Liver (tissue), 7 donors: ENCODE measurements at regions not wholly inside any gene's neighbourhood (a gene's known extent, or its start where the extent isn't known, plus 50 kb on each side); places are given as distances from the start of the nearest gene placed in this dataset.
A peak's percentile ranks its signal among the peaks of the same experiment; 100 is the strongest.

Experiments
- DNase-seq: peaks from one replicate; pipeline ENCODE4 v3.0.0-alpha.2; 2017; ENCODE audit warnings: low spot score
- H3K27ac ChIP-seq, 2 donors: one replicate each; pipeline ENCODE4 v1.7.0; 2013; ENCODE audit warnings: inconsistent platforms in 2 of 2, low read length in 2 of 2, control low read depth in 1 of 2, low read depth in 1 of 2, mild to moderate bottlenecking in 1 of 2
- H3K27me3 ChIP-seq, 4 donors: one replicate each; pipeline versions ENCODE4 v1.6.1 to v1.7.0; 2013; ENCODE audit warnings: low read length in 3 of 4, inconsistent platforms in 1 of 4, mild to moderate bottlenecking in 1 of 4, moderate library complexity in 1 of 4; ENCODE audit not compliant: control insufficient read depth in 4 of 4, insufficient read depth in 4 of 4
- H3K36me3 ChIP-seq, 4 donors: one replicate each; pipeline versions ENCODE4 v1.6.1 to v1.7.0; 2013; ENCODE audit warnings: low read length in 3 of 4, mild to moderate bottlenecking in 3 of 4, low read depth in 1 of 4, moderate library complexity in 1 of 4; ENCODE audit not compliant: control insufficient read depth in 4 of 4, insufficient read depth in 3 of 4
- H3K4me1 ChIP-seq, 4 donors: one replicate each; pipeline versions ENCODE4 v1.6.1 to v1.7.0; 2013; ENCODE audit warnings: low read length in 3 of 4, mild to moderate bottlenecking in 3 of 4, moderate library complexity in 1 of 4; ENCODE audit not compliant: control insufficient read depth in 4 of 4, insufficient read depth in 4 of 4
- H3K4me3 ChIP-seq, 3 donors: one replicate each; pipeline versions ENCODE4 v1.6.1 to v1.7.0; 2013; ENCODE audit warnings: low read length in 3 of 3, control low read depth in 1 of 3, low read depth in 1 of 3, mild to moderate bottlenecking in 1 of 3
- H3K9ac ChIP-seq, 2 donors: one replicate each; pipeline ENCODE4 v1.7.0; 2013; ENCODE audit warnings: low read length in 2 of 2, mild to moderate bottlenecking in 2 of 2, moderate library complexity in 2 of 2, control low read depth in 1 of 2, low read depth in 1 of 2
- H3K9me3 ChIP-seq, 4 donors: one replicate each; pipeline versions ENCODE4 v1.6.1 to v1.7.0; 2013; ENCODE audit warnings: low read length in 3 of 4; ENCODE audit not compliant: control insufficient read depth in 4 of 4
- ATF3 ChIP-seq: IDR thresholded peaks from 2 replicates; pipeline ENCODE4 v1.6.1; 2016; ENCODE audit warnings: antibody characterized with exemption
- FOXA1 ChIP-seq: IDR thresholded peaks from 2 replicates; pipeline ENCODE4 v1.6.1; 2016; ENCODE audit warnings: antibody characterized with exemption
- GABPA ChIP-seq, 2 donors: IDR thresholded peaks in 1 of 2; conservative IDR thresholded peaks in 1 of 2; 2 replicates each; pipeline ENCODE4 v1.6.1; 2016; ENCODE audit warnings: antibody characterized with exemption in 2 of 2, mild to moderate bottlenecking in 1 of 2, moderate library complexity in 1 of 2
- HNF4A ChIP-seq, 2 donors: conservative IDR thresholded peaks; 2 replicates each; pipeline ENCODE4 v1.6.1; 2016; ENCODE audit warnings: antibody characterized with exemption in 2 of 2, mild to moderate bottlenecking in 2 of 2
- HNF4G ChIP-seq: IDR thresholded peaks from 2 replicates; pipeline ENCODE4 v1.6.1; 2016; ENCODE audit warnings: antibody characterized with exemption
- JUND ChIP-seq, 2 donors: IDR thresholded peaks; 2 replicates each; pipeline ENCODE4 v1.6.1; 2016; ENCODE audit warnings: antibody characterized with exemption in 2 of 2
- REST ChIP-seq: IDR thresholded peaks from 2 replicates; pipeline ENCODE4 v1.6.1; 2016; ENCODE audit warnings: antibody characterized with exemption, mild to moderate bottlenecking
- RXRA ChIP-seq, 2 donors: IDR thresholded peaks; 2 replicates each; pipeline ENCODE4 v1.6.1; 2017 to 2018; ENCODE audit warnings: antibody characterized with exemption in 2 of 2, mild to moderate bottlenecking in 1 of 2
- SP1 ChIP-seq: IDR thresholded peaks from 2 replicates; pipeline ENCODE4 v1.6.1; 2018; ENCODE audit warnings: antibody characterized with exemption, mild to moderate bottlenecking
- TAF1 ChIP-seq: conservative IDR thresholded peaks from 2 replicates; pipeline ENCODE4 v1.6.1; 2016; ENCODE audit warnings: antibody characterized with exemption, mild to moderate bottlenecking
- WGBS: extraction: QIAGEN DNeasy Blood & Tissue Kit; methylation state at CpG from one replicate; pipeline ENCODE4 v1.1.7; 2013; 5-methylcytosine and 5-hydroxymethylcytosine counted together
- TF ChIP-seq, protein P1 (sequence below): IDR thresholded peaks from 2 replicates; pipeline ENCODE4 v1.6.1; 2016; ENCODE audit warnings: antibody characterized with exemption
- donor health status: healthy.
- donor health status: healthy.
- donor health status: healthy.
- donor health status: healthy.

GRCh38 chr6:43878823-43879495 lies 108.9 kb downstream of the VEGFA start:
- 79% methylated on average over 11 of the region's 11 CpGs for WGBS
- Histone ChIP-seq H3K27me3 (no peaks in the 10 kb centered on the region), H3K4me3 (no peak overlapping the region), H3K27ac (no peak overlapping the region), H3K9ac (no peak overlapping the region), H3K36me3 (no peaks in the 10 kb centered on the region), H3K9me3 (no peaks in the 10 kb centered on the region), H3K4me1 (peaks cover 5 to 26% (median 18%) of the 10 kb centered on the region in 4 donors)
- no peak for DNase-seq
- no peak for TF ChIP-seq ATF3
- TF ChIP-seq RXRA (IDR thresholded peaks at IDR 0.05), result no peak
- TF ChIP-seq JUND (IDR thresholded peaks at IDR 0.05), result no peak

DNA sequence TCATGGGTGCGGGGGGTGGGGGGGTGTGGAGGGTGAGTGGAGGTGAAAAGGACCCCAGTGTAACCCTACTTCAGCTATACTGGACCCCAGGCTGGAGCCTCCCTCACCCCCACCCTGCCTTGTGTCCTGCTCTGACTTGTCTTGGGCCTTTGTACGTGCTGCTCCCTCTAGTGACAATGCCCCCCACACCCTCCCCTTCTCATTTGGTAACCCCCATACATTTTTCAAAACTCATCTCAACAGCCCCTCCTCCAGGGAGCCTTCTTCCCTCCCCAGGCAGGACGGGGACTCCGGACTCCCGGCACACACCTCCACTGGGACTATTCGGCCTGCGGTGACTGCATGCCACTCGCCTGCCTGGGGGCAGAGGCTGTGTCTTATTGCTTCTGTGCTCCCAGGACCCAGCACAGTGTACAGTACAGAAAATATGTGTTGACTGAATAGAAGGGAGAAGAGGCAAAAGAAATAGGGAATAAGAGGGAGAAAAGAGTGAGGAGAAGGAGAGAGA lies 108.2 kb downstream of the VEGFA start:
- Histone ChIP-seq H3K9ac (no peak overlapping the region), H3K9me3 (no peaks in the 10 kb centered on the region), H3K36me3 (no peaks in the 10 kb centered on the region), H3K4me1 (peaks cover 5 to 26% (median 18%) of the 10 kb centered on the region in 4 donors), H3K27me3 (no peaks in the 10 kb centered on the region), H3K27ac (no peak overlapping the region), H3K4me3 (no peak overlapping the region)
- no peak for DNase-seq
- 62% methylated on average over 8 of the region's 8 CpGs for WGBS
- no peak for TF ChIP-seq HNF4G
- TF ChIP-seq HNF4A (conservative IDR thresholded peaks at IDR 0.05), result peak in 1 of 2 donors; percentile 24
- TF ChIP-seq SP1, result peak; percentile 15
- TF ChIP-seq, protein P1, sequence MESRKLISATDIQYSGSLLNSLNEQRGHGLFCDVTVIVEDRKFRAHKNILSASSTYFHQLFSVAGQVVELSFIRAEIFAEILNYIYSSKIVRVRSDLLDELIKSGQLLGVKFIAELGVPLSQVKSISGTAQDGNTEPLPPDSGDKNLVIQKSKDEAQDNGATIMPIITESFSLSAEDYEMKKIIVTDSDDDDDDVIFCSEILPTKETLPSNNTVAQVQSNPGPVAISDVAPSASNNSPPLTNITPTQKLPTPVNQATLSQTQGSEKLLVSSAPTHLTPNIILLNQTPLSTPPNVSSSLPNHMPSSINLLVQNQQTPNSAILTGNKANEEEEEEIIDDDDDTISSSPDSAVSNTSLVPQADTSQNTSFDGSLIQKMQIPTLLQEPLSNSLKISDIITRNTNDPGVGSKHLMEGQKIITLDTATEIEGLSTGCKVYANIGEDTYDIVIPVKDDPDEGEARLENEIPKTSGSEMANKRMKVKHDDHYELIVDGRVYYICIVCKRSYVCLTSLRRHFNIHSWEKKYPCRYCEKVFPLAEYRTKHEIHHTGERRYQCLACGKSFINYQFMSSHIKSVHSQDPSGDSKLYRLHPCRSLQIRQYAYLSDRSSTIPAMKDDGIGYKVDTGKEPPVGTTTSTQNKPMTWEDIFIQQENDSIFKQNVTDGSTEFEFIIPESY, result no peak
- TF ChIP-seq JUND (IDR thresholded peaks at IDR 0.05), result no peak
- TF ChIP-seq REST, result no peak
- no peak for TF ChIP-seq FOXA1

GRCh38 chr6:43877463-43878126 lies 107.6 kb downstream of the VEGFA start:
- no peaks in the 10 kb centered on the region for H3K27me3 ChIP-seq
- H3K9me3 ChIP-seq, result no peaks in the 10 kb centered on the region
- no peaks in the 10 kb centered on the region for H3K36me3 ChIP-seq
- peaks cover 5 to 26% (median 18%) of the 10 kb centered on the region in 4 donors for H3K4me1 ChIP-seq
- no peak for DNase-seq
- H3K27ac ChIP-seq, result no peak overlapping the region
- no peak overlapping the region for H3K4me3 ChIP-seq
- TF ChIP-seq GABPA (IDR thresholded peaks at IDR 0.05 in 1 of 2, conservative IDR thresholded peaks at IDR 0.05 in 1 of 2), result no peak
- TF ChIP-seq TAF1, result no peak
- no peak overlapping the region for H3K9ac ChIP-seq
- 75% methylated on average over 10 of the region's 10 CpGs for WGBS
